PC-9 (cell line): ENCODE measurements at regions not wholly inside any gene's neighbourhood (a gene's known extent, or its start where the extent isn't known, plus 50 kb on each side); places are given as distances from the start of the nearest gene placed in this dataset.

Source experiments
- EZH2 ChIP-seq: fragments of 200-600 bp; sonication (generic); IDR thresholded peaks from 2 replicates; pipeline ENCODE4 v1.8.0; 2017; ENCODE audit warnings: antibody characterized with exemption, low read depth
- TF ChIP-seq, protein P1 (sequence below): fragments of 200-600 bp; sonication (generic); conservative IDR thresholded peaks from 2 replicates; pipeline ENCODE4 v1.6.1; 2017; ENCODE audit warnings: mixed run types, antibody characterized with exemption, mild to moderate bottlenecking, moderate library complexity

GRCh38 chr2:83106853-83107252 is 1352.2 kb downstream of the SUCLG1 start:
- TF ChIP-seq, protein P1, sequence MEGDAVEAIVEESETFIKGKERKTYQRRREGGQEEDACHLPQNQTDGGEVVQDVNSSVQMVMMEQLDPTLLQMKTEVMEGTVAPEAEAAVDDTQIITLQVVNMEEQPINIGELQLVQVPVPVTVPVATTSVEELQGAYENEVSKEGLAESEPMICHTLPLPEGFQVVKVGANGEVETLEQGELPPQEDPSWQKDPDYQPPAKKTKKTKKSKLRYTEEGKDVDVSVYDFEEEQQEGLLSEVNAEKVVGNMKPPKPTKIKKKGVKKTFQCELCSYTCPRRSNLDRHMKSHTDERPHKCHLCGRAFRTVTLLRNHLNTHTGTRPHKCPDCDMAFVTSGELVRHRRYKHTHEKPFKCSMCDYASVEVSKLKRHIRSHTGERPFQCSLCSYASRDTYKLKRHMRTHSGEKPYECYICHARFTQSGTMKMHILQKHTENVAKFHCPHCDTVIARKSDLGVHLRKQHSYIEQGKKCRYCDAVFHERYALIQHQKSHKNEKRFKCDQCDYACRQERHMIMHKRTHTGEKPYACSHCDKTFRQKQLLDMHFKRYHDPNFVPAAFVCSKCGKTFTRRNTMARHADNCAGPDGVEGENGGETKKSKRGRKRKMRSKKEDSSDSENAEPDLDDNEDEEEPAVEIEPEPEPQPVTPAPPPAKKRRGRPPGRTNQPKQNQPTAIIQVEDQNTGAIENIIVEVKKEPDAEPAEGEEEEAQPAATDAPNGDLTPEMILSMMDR = no peak
- TF ChIP-seq EZH2 = no peak
